HuH-7.5 (cell line): ENCODE measurements at regions not wholly inside any gene's neighbourhood (a gene's known extent, or its start where the extent isn't known, plus 50 kb on each side); places are given as distances from the start of the nearest gene placed in this dataset.

Experiments used
- DNase-seq: peaks from one replicate; pipeline ENCODE4 v3.0.0; 2011; ENCODE audit warnings: low spot score

- DNase-seq: no peak
Measured at GRCh38 chr4:43345323-43345925, 452.9 kb downstream of the GRXCR1 start.

- no peak for DNase-seq
Measured at GRCh38 chr4:43348591-43348990, 456.1 kb downstream of the GRXCR1 start.

GRCh38 chr4:43351970-43352806, 459.7 kb downstream of the GRXCR1 start:
- no peak for DNase-seq

- DNase-seq: no peak
Measured at GRCh38 chr4:43352859-43353258, 460.3 kb downstream of the GRXCR1 start.

- no peak for DNase-seq
Measured at GRCh38 chr4:43353552-43353951, 461.0 kb downstream of the GRXCR1 start.

- DNase-seq: no peak
Measured at GRCh38 chr4:43356786-43357185, 464.3 kb downstream of the GRXCR1 start.

- DNase-seq: no peak
Measured at GRCh38 chr4:43357252-43357974, 464.9 kb downstream of the GRXCR1 start.

- DNase-seq: no peak
Measured at GRCh38 chr4:43360296-43360695, 467.8 kb downstream of the GRXCR1 start.

- no peak for DNase-seq
Measured at GRCh38 chr4:43362875-43363636, 470.5 kb downstream of the GRXCR1 start.

GRCh38 chr4:43369036-43369594, 476.6 kb downstream of the GRXCR1 start:
- no peak for DNase-seq

GRCh38 chr4:43373201-43373600, 480.7 kb downstream of the GRXCR1 start:
- no peak for DNase-seq

- DNase-seq: no peak
Measured at GRCh38 chr4:43374216-43374751, 481.8 kb downstream of the GRXCR1 start.

- no peak for DNase-seq
Measured at GRCh38 chr4:43379016-43379415, 486.5 kb downstream of the GRXCR1 start.

GRCh38 chr4:43380093-43380492, 487.6 kb downstream of the GRXCR1 start:
- DNase-seq: no peak

GRCh38 chr4:43391069-43391468, 498.6 kb downstream of the GRXCR1 start:
- no peak for DNase-seq

- no peak for DNase-seq
Measured at GRCh38 chr4:43394976-43395375, 502.5 kb downstream of the GRXCR1 start.

GRCh38 chr4:43399726-43400125, 507.2 kb downstream of the GRXCR1 start:
- DNase-seq: no peak

GRCh38 chr4:43402393-43402792, 509.9 kb downstream of the GRXCR1 start:
- DNase-seq: no peak

GRCh38 chr4:43410636-43411035, 518.1 kb downstream of the GRXCR1 start:
- no peak for DNase-seq

- no peak for DNase-seq
Measured at GRCh38 chr4:43411226-43411625, 518.7 kb downstream of the GRXCR1 start.

- DNase-seq: no peak
Measured at GRCh38 chr4:43423276-43423675, 530.8 kb downstream of the GRXCR1 start.

- DNase-seq: no peak
Measured at GRCh38 chr4:43425206-43425605, 532.7 kb downstream of the GRXCR1 start.
